ENCODE measurements at regions not wholly inside any gene's neighbourhood (a gene's known extent, or its start where the extent isn't known, plus 50 kb on each side); places are given as distances from the start of the nearest gene placed in this dataset.

GRCh38 chr2:167851323-167851860 lies 396.0 kb downstream of the STK39 start:
- intact Hi-C loops (cut with DNase I, micrococcal nuclease): no loop called here
- Histone ChIP-seq H3K4me1 (ENCODE audit: insufficient read depth, low read length) (no peaks in the 10 kb centered on the region), H3K27me3 (ENCODE audit: control insufficient read depth in 1 of 2, insufficient read depth in 2 of 2, low read length in 2 of 2) (no peaks in the 10 kb centered on the region), H3K27ac (ENCODE audit: low read depth in 1 of 2, low read length in 2 of 2) (no peak overlapping the region), H3K9me3 (ENCODE audit: control insufficient read depth in 1 of 2, insufficient read depth in 1 of 2, low read length in 2 of 2) (no peaks in the 10 kb centered on the region), H3K4me3 (ENCODE audit: low read length) (no peak overlapping the region), H3K36me3 (ENCODE audit: insufficient read depth, low read length) (no peaks in the 10 kb centered on the region)
- H3K27me3 Mint-ChIP-seq: no peaks in the 10 kb centered on the region
- no peaks in the 10 kb centered on the region for H3K9me3 Mint-ChIP-seq
- DNase-seq: no peak
- H3K4me3 Mint-ChIP-seq: no peak overlapping the region
- ChIA-PET CTCF (no interaction called here), POLR2A (no interaction called here)
- TF ChIP-seq CTCF (IDR thresholded peaks at IDR 0.05): no peak
- no peaks in the 10 kb centered on the region for H3K36me3 Mint-ChIP-seq (ENCODE audit: low read depth)
- no peaks in the 10 kb centered on the region for H3K4me1 Mint-ChIP-seq (ENCODE audit: low read depth)
- no peak overlapping the region for H3K27ac Mint-ChIP-seq
- no peak for ATAC-seq (ENCODE audit: poor library complexity)

GRCh38 chr2:167844714-167845530 lies 402.5 kb downstream of the STK39 start:
- H3K4me3 Mint-ChIP-seq: no peak overlapping the region
- TF ChIP-seq CTCF (IDR thresholded peaks at IDR 0.05): no peak
- intact Hi-C loops (cut with DNase I, micrococcal nuclease): no loop called here

GRCh38 chr2:167843657-167844056 lies 403.7 kb downstream of the STK39 start:
- Histone ChIP-seq H3K4me1 (ENCODE audit: insufficient read depth, low read length) (no peaks in the 10 kb centered on the region), H3K27me3 (ENCODE audit: control insufficient read depth in 1 of 2, insufficient read depth in 2 of 2, low read length in 2 of 2) (no peaks in the 10 kb centered on the region), H3K27ac (ENCODE audit: low read depth in 1 of 2, low read length in 2 of 2) (no peak overlapping the region), H3K4me3 (ENCODE audit: low read length) (no peak overlapping the region), H3K9me3 (ENCODE audit: control insufficient read depth in 1 of 2, insufficient read depth in 1 of 2, low read length in 2 of 2) (peaks cover 0 to 9% of the 10 kb centered on the region in 2 experiments), H3K36me3 (ENCODE audit: insufficient read depth, low read length) (no peaks in the 10 kb centered on the region)
- Mint-ChIP-seq H3K4me3 (no peak overlapping the region), H3K4me1 (ENCODE audit: low read depth) (no peaks in the 10 kb centered on the region), H3K36me3 (ENCODE audit: low read depth) (no peaks in the 10 kb centered on the region), H3K9me3 (no peaks in the 10 kb centered on the region), H3K27ac (no peak overlapping the region), H3K27me3 (no peaks in the 10 kb centered on the region)
- ATAC-seq (ENCODE audit: poor library complexity): no peak
- CTCF ChIA-PET: no interaction called here
- POLR2A ChIA-PET: no interaction called here
- intact Hi-C loops (cut with DNase I, micrococcal nuclease): no loop called here
- no peak for TF ChIP-seq CTCF (IDR thresholded peaks at IDR 0.05)
- no peak for DNase-seq

More at GRCh38 chr2:167844714-167845530, 402.5 kb downstream of the STK39 start:
- no peaks in the 10 kb centered on the region for H3K9me3 Mint-ChIP-seq
- no peaks in the 10 kb centered on the region for H3K36me3 ChIP-seq (ENCODE audit: insufficient read depth, low read length)
- H3K27me3 ChIP-seq (ENCODE audit: control insufficient read depth in 1 of 2, insufficient read depth in 2 of 2, low read length in 2 of 2): no peaks in the 10 kb centered on the region
- ATAC-seq (ENCODE audit: poor library complexity) (no peak), DNase-seq (no peak)
- no peaks in the 10 kb centered on the region for H3K4me1 ChIP-seq (ENCODE audit: insufficient read depth, low read length)
- H3K4me3 ChIP-seq (ENCODE audit: low read length): no peak overlapping the region
- H3K36me3 Mint-ChIP-seq (ENCODE audit: low read depth): no peaks in the 10 kb centered on the region
- H3K9me3 ChIP-seq (ENCODE audit: control insufficient read depth in 1 of 2, insufficient read depth in 1 of 2, low read length in 2 of 2): peaks cover 0 to 9% of the 10 kb centered on the region in 2 experiments
- H3K27ac ChIP-seq (ENCODE audit: low read depth in 1 of 2, low read length in 2 of 2): no peak overlapping the region
- no peaks in the 10 kb centered on the region for H3K4me1 Mint-ChIP-seq (ENCODE audit: low read depth)
- H3K27ac Mint-ChIP-seq: no peak overlapping the region
- ChIA-PET CTCF (no interaction called here), POLR2A (no interaction called here)
- no peaks in the 10 kb centered on the region for H3K27me3 Mint-ChIP-seq

All from CD4-positive, alpha-beta T cell (primary cell).